GM12875 (cell line): ENCODE measurements at regions not wholly inside any gene's neighbourhood (a gene's known extent, or its start where the extent isn't known, plus 50 kb on each side); places are given as distances from the start of the nearest gene placed in this dataset.

ENCODE experiments used
- H3K4me3 ChIP-seq: one replicate; pipeline ENCODE4 v1.5.1; 2011; ENCODE audit warnings: low read depth, low read length, control low read depth
- TF ChIP-seq, protein P1 (sequence below): IDR thresholded peaks from 2 replicates; pipeline ENCODE4 v1.5.1; 2011; ENCODE audit warnings: low read depth, mild to moderate bottlenecking, control low read depth, inconsistent platforms, low read length, moderate library complexity, borderline replicate concordance; ENCODE audit not compliant: insufficient read depth

DNA sequence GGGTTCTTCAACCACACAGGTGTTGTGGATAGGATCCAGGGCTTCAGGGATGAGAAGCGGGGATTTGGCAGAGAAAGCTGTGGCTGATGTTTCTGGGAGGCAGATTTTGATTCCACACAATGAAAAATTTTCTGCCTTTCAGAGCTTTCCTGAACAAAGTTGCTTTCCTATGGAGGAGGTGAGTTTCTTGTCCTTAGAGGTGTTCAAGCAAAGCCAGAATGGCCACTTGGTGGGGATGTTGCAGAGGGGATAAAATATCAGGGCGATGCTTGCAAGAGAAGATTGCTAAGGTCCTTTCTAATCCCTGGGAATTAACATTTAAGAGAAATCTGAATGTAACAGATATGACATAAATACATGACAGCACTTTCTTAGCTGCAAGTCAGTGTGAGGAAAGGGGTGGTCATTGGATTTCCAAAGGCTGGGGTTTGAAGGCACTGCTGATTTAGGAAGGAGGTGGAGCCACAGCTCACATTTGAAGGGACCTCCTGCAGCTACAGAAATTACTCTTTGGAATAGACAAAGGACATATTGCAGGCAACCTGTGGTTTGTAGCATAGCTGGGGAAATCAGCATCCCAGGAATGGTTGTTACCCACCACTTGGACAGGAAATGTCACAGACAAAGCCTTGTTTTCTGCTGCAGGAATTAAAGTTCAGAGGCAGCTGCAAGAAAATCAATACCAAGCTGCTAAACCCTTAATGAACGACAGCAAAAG lies 271.1 kb upstream of the CHD6 start:
- TF ChIP-seq, protein P1, sequence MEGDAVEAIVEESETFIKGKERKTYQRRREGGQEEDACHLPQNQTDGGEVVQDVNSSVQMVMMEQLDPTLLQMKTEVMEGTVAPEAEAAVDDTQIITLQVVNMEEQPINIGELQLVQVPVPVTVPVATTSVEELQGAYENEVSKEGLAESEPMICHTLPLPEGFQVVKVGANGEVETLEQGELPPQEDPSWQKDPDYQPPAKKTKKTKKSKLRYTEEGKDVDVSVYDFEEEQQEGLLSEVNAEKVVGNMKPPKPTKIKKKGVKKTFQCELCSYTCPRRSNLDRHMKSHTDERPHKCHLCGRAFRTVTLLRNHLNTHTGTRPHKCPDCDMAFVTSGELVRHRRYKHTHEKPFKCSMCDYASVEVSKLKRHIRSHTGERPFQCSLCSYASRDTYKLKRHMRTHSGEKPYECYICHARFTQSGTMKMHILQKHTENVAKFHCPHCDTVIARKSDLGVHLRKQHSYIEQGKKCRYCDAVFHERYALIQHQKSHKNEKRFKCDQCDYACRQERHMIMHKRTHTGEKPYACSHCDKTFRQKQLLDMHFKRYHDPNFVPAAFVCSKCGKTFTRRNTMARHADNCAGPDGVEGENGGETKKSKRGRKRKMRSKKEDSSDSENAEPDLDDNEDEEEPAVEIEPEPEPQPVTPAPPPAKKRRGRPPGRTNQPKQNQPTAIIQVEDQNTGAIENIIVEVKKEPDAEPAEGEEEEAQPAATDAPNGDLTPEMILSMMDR = 0 out of 2 replicates have a peak, but pooled peaks have one; percentile 6

DNA sequence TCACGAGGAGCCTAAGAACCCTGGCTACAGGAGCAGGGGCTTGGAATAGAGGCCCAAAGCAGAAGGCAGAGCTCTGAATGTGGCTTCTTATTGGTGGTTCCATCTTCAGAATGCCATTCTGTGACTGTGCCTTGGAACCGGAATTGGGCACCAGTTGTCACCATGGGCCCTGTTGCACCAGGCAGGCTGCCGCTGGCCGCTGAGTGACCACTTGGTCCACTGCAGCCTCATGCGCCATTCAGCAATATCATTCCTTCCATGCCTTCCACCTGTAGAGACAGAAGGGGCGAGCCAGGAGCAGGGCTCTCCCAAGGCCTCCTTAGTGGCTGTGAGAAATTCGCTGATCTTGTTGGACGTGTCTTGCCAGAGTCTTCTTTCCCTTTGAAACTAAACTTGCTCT lies 270.3 kb upstream of the CHD6 start:
- TF ChIP-seq, protein P1 = no peak
- no peak overlapping the region for H3K4me3 ChIP-seq

More for the DNA sequence above, 271.1 kb upstream of the CHD6 start:
- H3K4me3 ChIP-seq = no peak overlapping the region

DNA sequence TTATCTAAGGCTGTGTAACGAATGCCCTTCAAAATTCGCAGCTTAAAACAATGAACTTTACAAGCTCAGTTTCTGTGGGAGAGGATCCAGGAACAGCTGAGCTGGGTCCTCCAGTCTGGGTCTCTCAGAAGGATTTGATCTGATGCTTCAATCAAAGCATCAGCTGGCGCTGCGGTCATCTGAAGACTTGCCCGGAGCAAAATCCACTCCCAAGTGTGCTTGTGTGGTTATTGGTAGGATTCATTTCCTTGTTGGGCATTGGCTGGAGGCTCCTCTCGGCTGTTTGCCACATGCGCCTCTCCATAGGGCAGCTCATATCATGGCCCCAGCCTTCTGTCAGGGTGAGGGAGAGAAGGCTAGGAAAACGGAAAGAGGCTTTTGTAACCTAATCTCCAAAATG lies 269.3 kb upstream of the CHD6 start:
- TF ChIP-seq, protein P1 = no peak
- no peak overlapping the region for H3K4me3 ChIP-seq

DNA sequence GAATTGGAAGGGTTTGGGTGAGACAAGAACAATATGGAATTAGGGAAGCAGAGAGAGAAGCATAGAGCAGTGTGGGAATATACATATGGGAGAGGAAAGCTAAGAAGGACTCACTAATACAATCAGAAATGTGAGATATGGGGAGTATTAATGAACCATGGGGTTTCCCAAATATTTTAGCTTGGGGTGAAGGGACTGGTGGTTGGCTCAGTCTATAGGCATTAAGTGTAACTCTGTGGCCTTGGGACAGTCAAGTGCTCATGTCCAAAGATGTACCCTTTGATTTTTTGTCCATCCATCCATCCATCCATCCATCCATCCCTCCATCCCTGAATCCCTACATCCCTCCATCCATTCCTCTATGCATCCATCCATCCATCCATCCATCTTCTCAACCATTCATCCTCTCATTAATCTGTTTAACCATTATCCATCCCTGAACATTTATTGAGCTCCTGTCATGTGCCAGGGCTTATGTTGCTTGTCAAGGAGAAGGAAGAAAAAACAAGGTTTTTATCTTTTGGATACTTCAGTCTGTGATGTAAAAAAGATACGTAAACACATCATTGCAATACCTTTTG lies 263.4 kb upstream of the CHD6 start:
- no peak overlapping the region for H3K4me3 ChIP-seq
- TF ChIP-seq, protein P1 = no peak

DNA sequence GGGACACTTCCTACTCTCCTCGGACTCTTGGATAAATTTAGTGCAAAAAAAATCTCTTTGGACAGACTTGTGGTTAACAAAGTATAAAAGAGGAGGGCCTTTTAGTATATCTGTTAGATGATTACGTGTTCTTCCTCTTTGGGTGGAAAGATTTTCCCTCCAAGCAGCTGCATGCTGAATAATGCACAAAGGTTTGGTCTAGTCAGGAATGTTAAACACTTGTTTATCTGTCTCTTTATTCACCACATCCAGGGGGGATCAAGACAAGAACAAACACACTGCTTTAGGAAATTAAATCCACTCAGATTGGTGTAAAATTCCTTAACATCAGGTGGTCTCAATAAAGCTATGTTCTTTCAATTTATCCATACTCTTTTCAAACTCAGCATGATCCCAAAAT lies 260.9 kb upstream of the CHD6 start:
- H3K4me3 ChIP-seq = no peak overlapping the region
- TF ChIP-seq, protein P1 = no peak

DNA sequence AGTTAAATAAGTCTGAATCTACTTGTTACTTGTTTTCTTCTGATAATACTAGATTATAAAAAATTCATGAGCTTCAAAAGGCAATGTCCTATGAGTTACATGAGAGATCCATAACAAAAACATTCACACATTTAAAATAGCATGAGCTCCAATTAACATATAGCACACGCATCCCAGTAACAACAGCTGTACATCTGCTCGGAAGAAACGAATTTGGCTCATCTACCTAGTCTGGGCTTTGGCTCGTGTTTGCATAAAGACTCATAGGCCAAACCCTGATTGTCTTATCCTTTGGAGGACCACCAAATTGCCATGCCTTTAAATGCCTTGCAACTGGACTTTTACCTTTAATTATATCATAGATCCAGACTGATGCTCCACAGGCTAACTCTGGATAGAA lies 259.7 kb upstream of the CHD6 start:
- TF ChIP-seq, protein P1 = no peak
- H3K4me3 ChIP-seq = no peak overlapping the region

DNA sequence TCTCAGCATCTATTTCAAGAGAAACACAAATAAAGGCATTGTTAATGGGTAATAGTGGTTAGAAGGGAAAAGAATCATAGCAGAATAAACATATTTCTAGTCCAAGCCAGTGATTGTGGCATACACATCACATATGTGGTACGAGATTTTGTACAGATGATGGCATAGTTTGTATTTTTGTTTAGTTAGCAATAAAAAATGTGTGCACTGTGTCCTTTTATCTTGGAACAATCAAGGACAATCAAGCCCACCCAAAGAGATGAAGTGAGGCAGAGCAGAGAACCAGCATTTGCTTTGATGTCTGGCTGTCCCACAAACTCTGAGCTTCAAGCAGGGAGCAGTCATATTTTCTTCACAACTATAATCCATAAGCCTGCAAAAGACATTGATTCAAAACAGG lies 256.5 kb upstream of the CHD6 start:
- no peak overlapping the region for H3K4me3 ChIP-seq
- TF ChIP-seq, protein P1 = no peak
